NT2/D1 (cell line): ENCODE measurements at regions not wholly inside any gene's neighbourhood (a gene's known extent, or its start where the extent isn't known, plus 50 kb on each side); places are given as distances from the start of the nearest gene placed in this dataset.

Source experiments
- YY1 ChIP-seq: IDR thresholded peaks from 2 replicates; pipeline ENCODE4 v1.6.1; 2011; ENCODE audit not compliant: insufficient read length, insufficient read depth
- ZNF274 ChIP-seq: IDR thresholded peaks from 2 replicates; pipeline ENCODE4 v1.6.1; 2011; ENCODE audit warnings: mild to moderate bottlenecking, low read depth, low read length

GRCh38 chr17:52384695-52385094, 226.2 kb upstream of the CA10 start:
- TF ChIP-seq ZNF274: no peak
- TF ChIP-seq YY1: no peak
